A549 (cell line): ENCODE measurements at regions not wholly inside any gene's neighbourhood (a gene's known extent, or its start where the extent isn't known, plus 50 kb on each side); places are given as distances from the start of the nearest gene placed in this dataset.

Experiments
- ATAC-seq, 2 experiments: fragments of 200-7000 bp in 1 of 2; fragments of >200 bp in 1 of 2; cut with Nextera tagmentation in 1 of 2; cut with Tn5 transposase in 1 of 2; 3 replicates each; pipeline versions ENCODE4 v1.8.0 to v1.9.1; 2018 to 2020; ENCODE audit warnings: mild to moderate bottlenecking in 1 of 2, moderate library complexity in 1 of 2
- CTCF ChIA-PET: fragments of 300-600 bp; sonication (Branson Sonifier 250); formaldehyde crosslinking; extraction: SDS; loops from one replicate; lab custom pipeline; 2021; ENCODE audit warnings: antibody characterized with exemption, inconsistent platforms; lab: Yijun Ruan, JAX
- POLR2A ChIA-PET: fragments of 350-600 bp; formaldehyde crosslinking; extraction: SDS; loops from one replicate; lab custom pipeline; 2021; ENCODE audit warnings: antibody characterized with exemption, inconsistent platforms; lab: Yijun Ruan, JAX
- DNase-seq, 2 experiments: peaks; one replicate each; pipeline versions ENCODE4 v3.0.0 to v3.0.0-alpha.2; 2011 to 2016; ENCODE audit warnings: low read depth in 1 of 2, low spot score in 1 of 2
- FAIRE-seq: peaks from 2 replicates; lab custom pipeline; 2011; peaks lifted over from hg19 to GRCh38; lab: Jason Lieb, UNC
- H3K27ac ChIP-seq, 2 experiments: fragments of >200 bp; sonication (Bioruptor Twin); formaldehyde crosslinking; 3 replicates each; pipeline ENCODE4 v1.5.1; 2016 to 2017
- H3K4me1 ChIP-seq: fragments of >200 bp; sonication (Bioruptor Twin); formaldehyde crosslinking; 3 replicates; pipeline ENCODE4 v1.6.1; 2016
- H3K4me2 ChIP-seq: fragments of >200 bp; sonication (Bioruptor Twin); formaldehyde crosslinking; 3 replicates; pipeline ENCODE4 v1.6.1; 2016
- H3K4me3 ChIP-seq: fragments of >200 bp; sonication (Bioruptor Twin); formaldehyde crosslinking; 3 replicates; pipeline ENCODE4 v1.5.1; 2016
- H3K9me3 ChIP-seq: fragments of >200 bp; sonication (Bioruptor Twin); formaldehyde crosslinking; 3 replicates; pipeline ENCODE4 v1.6.1; 2016
- BCL3 ChIP-seq: fragments of >200 bp; sonication (Bioruptor Twin); formaldehyde crosslinking; IDR thresholded peaks from 3 replicates; pipeline ENCODE4 v1.6.1; 2016
- CTCF ChIP-seq: fragments of >200 bp; sonication (Bioruptor Twin); formaldehyde crosslinking; IDR thresholded peaks from 3 replicates; pipeline ENCODE4 v1.5.1; 2016
- E2F6 ChIP-seq: IDR thresholded peaks from 2 replicates; pipeline ENCODE4 v1.6.1; 2012; ENCODE audit warnings: low read depth, borderline replicate concordance
- EHF ChIP-seq: fragments of 250-450 bp; sonication (Bioruptor Pico); IDR thresholded peaks from 2 replicates; pipeline ENCODE4 v1.5.0; 2020; ENCODE audit warnings: mild to moderate bottlenecking
- EHMT2 ChIP-seq: fragments of 200-600 bp; sonication (generic); IDR thresholded peaks from 2 replicates; pipeline ENCODE4 v1.6.1; 2016; ENCODE audit warnings: antibody characterized with exemption, low read depth, mild to moderate bottlenecking, moderate library complexity
- FOSB ChIP-seq: fragments of 250-450 bp; sonication (Bioruptor Pico); IDR thresholded peaks from 2 replicates; pipeline ENCODE4 v1.5.0; 2020; ENCODE audit warnings: mild to moderate bottlenecking, moderate library complexity
- GATA3 ChIP-seq: IDR thresholded peaks from 2 replicates; pipeline ENCODE4 v1.6.1; 2012; ENCODE audit warnings: borderline replicate concordance
- HDAC2 ChIP-seq: fragments of 200-600 bp; sonication (generic); IDR thresholded peaks from 2 replicates; pipeline ENCODE4 v1.6.1; 2016
- HES2 ChIP-seq: fragments of >200 bp; sonication (Bioruptor Twin); formaldehyde crosslinking; IDR thresholded peaks from 2 replicates; pipeline ENCODE4 v1.6.1; 2016
- HOXA7 ChIP-seq: fragments of 250-450 bp; sonication (Bioruptor Pico); IDR thresholded peaks from 2 replicates; pipeline ENCODE4 v1.5.0; 2020; ENCODE audit warnings: mild to moderate bottlenecking, moderate library complexity
- JUN ChIP-seq, 2 experiments: fragments of >200 bp; sonication (Bioruptor Twin); formaldehyde crosslinking; IDR thresholded peaks; 2 replicates in 1 of 2; 3 replicates in 1 of 2; pipeline ENCODE4 v1.6.1; 2016 to 2017
- JUNB ChIP-seq: fragments of >200 bp; sonication (Bioruptor Twin); formaldehyde crosslinking; IDR thresholded peaks from 2 replicates; pipeline ENCODE4 v1.6.1; 2016
- KDM5A ChIP-seq: fragments of 200-600 bp; sonication (generic); IDR thresholded peaks from 2 replicates; pipeline ENCODE4 v1.6.1; 2016; ENCODE audit warnings: antibody characterized with exemption, mild to moderate bottlenecking
- MAZ ChIP-seq: fragments of 150-350 bp; IDR thresholded peaks from 2 replicates; pipeline ENCODE4 v1.6.1; 2014; ENCODE audit warnings: antibody characterized with exemption, low read depth, low read length, borderline replicate concordance
- REST ChIP-seq: fragments of 200-600 bp; sonication (generic); IDR thresholded peaks from 2 replicates; pipeline ENCODE4 v1.6.1; 2016; ENCODE audit warnings: antibody characterized with exemption, mild to moderate bottlenecking, moderate library complexity
- RFX5 ChIP-seq: fragments of 450-650 bp; IDR thresholded peaks from 2 replicates; pipeline ENCODE4 v1.7.1; 2014; ENCODE audit warnings: antibody characterized with exemption, mild to moderate bottlenecking, moderate library complexity
- RNF2 ChIP-seq: fragments of 200-600 bp; sonication (generic); IDR thresholded peaks from 2 replicates; pipeline ENCODE4 v1.6.1; 2016; ENCODE audit warnings: low read depth, mild to moderate bottlenecking, antibody characterized with exemption, moderate library complexity, borderline replicate concordance
- SREBF2 ChIP-seq: fragments of 450-650 bp; IDR thresholded peaks from 2 replicates; pipeline ENCODE4 v1.6.1; 2014; ENCODE audit warnings: mild to moderate bottlenecking, moderate library complexity
- ZFP36 ChIP-seq: fragments of 450-650 bp; IDR thresholded peaks from 2 replicates; pipeline ENCODE4 v1.6.1; 2014; ENCODE audit warnings: borderline replicate concordance; ENCODE audit not compliant: partially characterized antibody
- ZSCAN20 ChIP-seq: fragments of 250-450 bp; sonication (Bioruptor Pico); IDR thresholded peaks from 2 replicates; pipeline ENCODE4 v1.8.0; 2022; ENCODE audit warnings: mild to moderate bottlenecking, moderate library complexity
- WGBS: methylation state at CpG from one replicate; pipeline ENCODE4 v1.1.6; 2017; ENCODE audit errors: missing lambda C conversion rate; 5-methylcytosine and 5-hydroxymethylcytosine counted together

GRCh38 chr5:54626407-54626806, 108.8 kb downstream of the SNX18 start:
- ChIA-PET POLR2A (no interaction called here), CTCF (interaction anchor here (1.3 kb wide), 1 partner anchor 11 kb away, joined by 3 read pairs; no protein-coding TSS in a partner anchor)
- DNase-seq (no peak), ATAC-seq (no peak), FAIRE-seq (no peak)
- no peak for TF ChIP-seq KDM5A
- TF ChIP-seq E2F6: no peak
- no peak for TF ChIP-seq ZFP36
- TF ChIP-seq HDAC2: no peak
- TF ChIP-seq BCL3: no peak
- TF ChIP-seq REST: no peak
- no peak for TF ChIP-seq ZSCAN20 (CRISPR knock-in tag)
- no peak for TF ChIP-seq JUNB
- no peak for TF ChIP-seq GATA3
- no peak for TF ChIP-seq JUN (IDR thresholded peaks at IDR 0.05)
- no peak for TF ChIP-seq RNF2
- TF ChIP-seq MAZ: no peak
- TF ChIP-seq FOSB: no peak
- TF ChIP-seq HOXA7: no peak
- TF ChIP-seq CTCF: no peak
- TF ChIP-seq SREBF2: no peak
- no peak for TF ChIP-seq EHMT2
- no peak for TF ChIP-seq HES2
- no peak for TF ChIP-seq RFX5
- TF ChIP-seq EHF (CRISPR knock-in tag): no peak
- Histone ChIP-seq H3K4me2 (no peak overlapping the region), H3K4me3 (no peak overlapping the region), H3K27ac (no peak overlapping the region), H3K4me1 (no peaks in the 10 kb centered on the region), H3K9me3 (0 out of 3 replicates have a peak, but pooled peaks cover 4% of the 10 kb centered on the region)
- WGBS: 51% methylated on average over 2 of the region's 2 CpGs
